ENCODE measurements at regions not wholly inside any gene's neighbourhood (a gene's known extent, or its start where the extent isn't known, plus 50 kb on each side); places are given as distances from the start of the nearest gene placed in this dataset.

- H3K4me3 ChIP-seq (ENCODE audit: control insufficient read depth, low read depth, low read length), result no peak overlapping the region
- DNase-seq (ENCODE audit: low read depth), result no peak
These were observed 164.5 kb downstream of the ZNF608 start for GRCh38 chr5:124581738-124582560.

GRCh38 chr5:124580925-124581737 lies 165.3 kb downstream of the ZNF608 start:
- DNase-seq (ENCODE audit: low read depth), result no peak
- TF ChIP-seq CTCF (IDR thresholded peaks at IDR 0.05; ENCODE audit: control insufficient read depth, insufficient read depth, low read depth, low read length, missing control alignments), result no peak
- no peak overlapping the region for H3K4me3 ChIP-seq (ENCODE audit: control insufficient read depth, low read depth, low read length)

More at GRCh38 chr5:124581738-124582560, 164.5 kb downstream of the ZNF608 start:
- no peak for TF ChIP-seq CTCF (IDR thresholded peaks at IDR 0.05; ENCODE audit: control insufficient read depth, insufficient read depth, low read depth, low read length, missing control alignments)

- no peak overlapping the region for H3K4me3 ChIP-seq (ENCODE audit: control insufficient read depth, low read depth, low read length)
- DNase-seq (ENCODE audit: low read depth), result no peak
- no peak for TF ChIP-seq CTCF (IDR thresholded peaks at IDR 0.05; ENCODE audit: control insufficient read depth, insufficient read depth, low read depth, low read length, missing control alignments)
These were observed 165.9 kb downstream of the ZNF608 start for GRCh38 chr5:124580512-124580911.

GRCh38 chr5:124576848-124577409 lies 169.5 kb downstream of the ZNF608 start:
- TF ChIP-seq CTCF (IDR thresholded peaks at IDR 0.05; ENCODE audit: control insufficient read depth, insufficient read depth, low read depth, low read length, missing control alignments), result no peak
- DNase-seq (ENCODE audit: low read depth), result no peak
- H3K4me3 ChIP-seq (ENCODE audit: control insufficient read depth, low read depth, low read length), result no peak overlapping the region

- no peak for DNase-seq (ENCODE audit: low read depth)
- H3K4me3 ChIP-seq (ENCODE audit: control insufficient read depth, low read depth, low read length), result no peak overlapping the region
- TF ChIP-seq CTCF (IDR thresholded peaks at IDR 0.05; ENCODE audit: control insufficient read depth, insufficient read depth, low read depth, low read length, missing control alignments), result no peak
These were observed 170.7 kb downstream of the ZNF608 start for GRCh38 chr5:124575725-124576124.

- no peak overlapping the region for H3K4me3 ChIP-seq (ENCODE audit: control insufficient read depth, low read depth, low read length)
- no peak for TF ChIP-seq CTCF (IDR thresholded peaks at IDR 0.05; ENCODE audit: control insufficient read depth, insufficient read depth, low read depth, low read length, missing control alignments)
- no peak for DNase-seq (ENCODE audit: low read depth)
These were observed 171.7 kb downstream of the ZNF608 start for GRCh38 chr5:124574521-124575436.
